OCI-LY3 (cell line): ENCODE measurements at regions not wholly inside any gene's neighbourhood (a gene's known extent, or its start where the extent isn't known, plus 50 kb on each side); places are given as distances from the start of the nearest gene placed in this dataset.

Experiments used
- H2AFZ ChIP-seq: fragments of 200-600, 300-600 bp; shearing (Covaris generic); 2 replicates; pipeline ENCODE4 v1.6.0; 2014; ENCODE audit warnings: antibody characterized with exemption, low read depth, low read length
- H3K27ac ChIP-seq: fragments of 200-600, 300-600 bp; sonication (generic); 2 replicates; pipeline ENCODE4 v1.5.1; 2014; ENCODE audit warnings: mild to moderate bottlenecking, low read length, moderate library complexity, mixed read lengths
- H3K27me3 ChIP-seq: fragments of 200-600, 300-600 bp; sonication (generic); 2 replicates; pipeline ENCODE4 v1.6.1; 2014; ENCODE audit warnings: low read depth, low read length, mixed read lengths
- H3K36me3 ChIP-seq: fragments of 200-600, 300-600 bp; sonication (generic); replicated peaks from 2 replicates; pipeline ENCODE3; 2014; ENCODE audit warnings: low read depth, low read length, mixed read lengths
- H3K4me1 ChIP-seq: fragments of 300-600, 200-600 bp; sonication (generic); 2 replicates; pipeline ENCODE4 v1.6.1; 2014; ENCODE audit warnings: low read length, mixed read lengths
- H3K4me2 ChIP-seq: fragments of 200-600, 300-600 bp; sonication (generic); 2 replicates; pipeline ENCODE4 v1.6.1; 2014; ENCODE audit warnings: low read length, mixed read lengths
- H3K4me3 ChIP-seq: fragments of 300-600, 200-600 bp; sonication (generic); 2 replicates; pipeline ENCODE4 v1.5.1; 2014; ENCODE audit warnings: antibody characterized with exemption, mild to moderate bottlenecking, low read length, moderate library complexity
- H3K79me2 ChIP-seq: fragments of 300-600, 200-600 bp; shearing (Covaris generic); 2 replicates; pipeline ENCODE4 v1.6.1; 2014; ENCODE audit warnings: mild to moderate bottlenecking, low read length, mixed read lengths
- H3K9ac ChIP-seq: fragments of 300-600, 200-600 bp; shearing (Covaris generic); 2 replicates; pipeline ENCODE4 v1.6.0; 2014; ENCODE audit warnings: mild to moderate bottlenecking, low read length, moderate library complexity
- H3K9me3 ChIP-seq: fragments of 200-600, 300-600 bp; shearing (Covaris generic); 2 replicates; pipeline ENCODE4 v1.6.1; 2014; ENCODE audit warnings: low read length, mixed read lengths; ENCODE audit not compliant: insufficient read depth
- H4K20me1 ChIP-seq: fragments of 200-600, 300-600 bp; sonication (generic); 2 replicates; pipeline ENCODE4 v1.6.1; 2016; ENCODE audit warnings: low read length, mixed read lengths; ENCODE audit not compliant: insufficient read depth
- EZH2phosphoT487 ChIP-seq: fragments of 200-600 bp; shearing (Covaris generic); IDR thresholded peaks from 2 replicates; pipeline ENCODE4 v1.6.1; 2018; ENCODE audit warnings: antibody characterized with exemption, mixed run types, low read depth
- TF ChIP-seq, protein P1 (sequence below): fragments of 200-600, 300-600 bp; sonication (generic); IDR thresholded peaks from 2 replicates; pipeline ENCODE4 v1.5.1; 2014; ENCODE audit warnings: antibody characterized with exemption, low read length, low read depth

- Histone ChIP-seq H3K27me3 (no peaks in the 10 kb centered on the region), H3K36me3 (no peaks in the 10 kb centered on the region), H3K9me3 (0 out of 2 replicates have a peak, but pooled peaks cover 6% of the 10 kb centered on the region), H3K79me2 (no peaks in the 10 kb centered on the region), H3K4me2 (peak overlapping the region; percentile 33), H3K27ac (no peak overlapping the region), H4K20me1 (no peaks in the 10 kb centered on the region), H3K4me3 (no peak overlapping the region), H3K9ac (no peak overlapping the region), H3K4me1 (peaks cover 12% of the 10 kb centered on the region), H2AFZ (peak overlapping the region; percentile 28; the same call in 1 of the 2 replicates)
- TF ChIP-seq, protein P1, sequence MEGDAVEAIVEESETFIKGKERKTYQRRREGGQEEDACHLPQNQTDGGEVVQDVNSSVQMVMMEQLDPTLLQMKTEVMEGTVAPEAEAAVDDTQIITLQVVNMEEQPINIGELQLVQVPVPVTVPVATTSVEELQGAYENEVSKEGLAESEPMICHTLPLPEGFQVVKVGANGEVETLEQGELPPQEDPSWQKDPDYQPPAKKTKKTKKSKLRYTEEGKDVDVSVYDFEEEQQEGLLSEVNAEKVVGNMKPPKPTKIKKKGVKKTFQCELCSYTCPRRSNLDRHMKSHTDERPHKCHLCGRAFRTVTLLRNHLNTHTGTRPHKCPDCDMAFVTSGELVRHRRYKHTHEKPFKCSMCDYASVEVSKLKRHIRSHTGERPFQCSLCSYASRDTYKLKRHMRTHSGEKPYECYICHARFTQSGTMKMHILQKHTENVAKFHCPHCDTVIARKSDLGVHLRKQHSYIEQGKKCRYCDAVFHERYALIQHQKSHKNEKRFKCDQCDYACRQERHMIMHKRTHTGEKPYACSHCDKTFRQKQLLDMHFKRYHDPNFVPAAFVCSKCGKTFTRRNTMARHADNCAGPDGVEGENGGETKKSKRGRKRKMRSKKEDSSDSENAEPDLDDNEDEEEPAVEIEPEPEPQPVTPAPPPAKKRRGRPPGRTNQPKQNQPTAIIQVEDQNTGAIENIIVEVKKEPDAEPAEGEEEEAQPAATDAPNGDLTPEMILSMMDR: no peak
- no peak for TF ChIP-seq EZH2phosphoT487
Observed at GRCh38 chr4:123976285-123976684, 579.7 kb downstream of the SPRY1 start.

- no peak overlapping the region for H2AFZ ChIP-seq
- H3K4me3 ChIP-seq: no peak overlapping the region
- no peaks in the 10 kb centered on the region for H3K79me2 ChIP-seq
- H4K20me1 ChIP-seq: no peaks in the 10 kb centered on the region
- no peak for TF ChIP-seq EZH2phosphoT487
- TF ChIP-seq, protein P1: no peak
- no peaks in the 10 kb centered on the region for H3K27me3 ChIP-seq
- H3K9ac ChIP-seq: no peak overlapping the region
- H3K36me3 ChIP-seq: no peaks in the 10 kb centered on the region
- H3K27ac ChIP-seq: no peak overlapping the region
- H3K4me1 ChIP-seq: peaks cover 12% of the 10 kb centered on the region
- 0 out of 2 replicates have a peak, but pooled peaks cover 6% of the 10 kb centered on the region for H3K9me3 ChIP-seq
- H3K4me2 ChIP-seq: peak overlapping the region; percentile 33; the same call in 1 of the 2 replicates
Observed at GRCh38 chr4:123976819-123977218, 580.2 kb downstream of the SPRY1 start.

DNA sequence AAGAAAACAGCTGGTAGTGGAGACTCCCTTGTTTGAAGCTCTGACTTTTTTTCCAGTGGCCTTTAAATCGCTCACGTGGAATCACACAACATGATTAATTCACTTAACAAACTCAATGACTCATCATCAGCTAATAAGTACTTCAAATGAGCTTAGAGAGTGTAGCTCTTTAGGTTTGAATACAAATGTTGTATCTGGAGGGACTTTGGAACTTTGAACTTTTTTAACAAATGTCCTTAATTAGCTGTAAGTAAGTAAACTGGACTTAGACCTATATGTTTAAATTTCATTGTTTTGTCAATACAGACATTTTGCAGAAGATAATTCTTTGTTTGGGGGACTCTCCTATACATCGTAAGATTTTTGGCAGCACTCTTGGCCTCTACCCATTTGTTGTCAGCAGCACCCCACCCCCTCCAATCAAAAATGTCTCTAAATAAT, 581.1 kb downstream of the SPRY1 start:
- Histone ChIP-seq H3K27ac (no peak overlapping the region), H3K36me3 (no peaks in the 10 kb centered on the region), H3K9ac (no peak overlapping the region), H3K27me3 (no peaks in the 10 kb centered on the region), H4K20me1 (no peaks in the 10 kb centered on the region), H3K4me1 (peaks cover 12% of the 10 kb centered on the region), H3K4me3 (no peak overlapping the region), H3K9me3 (0 out of 2 replicates have a peak, but pooled peaks cover 6% of the 10 kb centered on the region), H3K4me2 (no peak overlapping the region), H2AFZ (no peak overlapping the region), H3K79me2 (no peaks in the 10 kb centered on the region)
- TF ChIP-seq EZH2phosphoT487: no peak
- TF ChIP-seq, protein P1: no peak

DNA sequence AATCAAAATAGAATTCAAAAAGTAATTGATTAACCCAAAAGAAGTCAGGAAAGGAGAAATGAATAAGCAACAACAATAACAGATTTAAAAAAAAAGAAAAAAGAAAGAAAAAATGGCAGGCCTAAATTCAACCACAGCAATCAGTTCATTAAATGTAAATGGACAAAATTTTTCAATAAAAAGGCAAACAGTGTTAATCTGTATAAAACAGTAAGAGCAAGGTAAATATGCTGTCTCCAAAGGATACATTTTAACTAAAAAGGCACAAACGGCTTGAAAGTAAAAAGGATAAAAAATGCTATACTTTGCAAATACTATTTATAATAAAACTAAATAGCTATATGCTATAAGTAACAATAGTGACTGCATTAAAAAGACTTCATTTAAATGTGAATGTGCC, 582.0 kb downstream of the SPRY1 start:
- Histone ChIP-seq H3K9ac (no peak overlapping the region), H3K4me3 (no peak overlapping the region), H3K9me3 (0 out of 2 replicates have a peak, but pooled peaks cover 6% of the 10 kb centered on the region), H3K4me2 (no peak overlapping the region), H3K79me2 (no peaks in the 10 kb centered on the region), H2AFZ (no peak overlapping the region), H3K4me1 (peaks cover 12% of the 10 kb centered on the region), H3K27ac (no peak overlapping the region), H3K36me3 (no peaks in the 10 kb centered on the region), H4K20me1 (no peaks in the 10 kb centered on the region), H3K27me3 (no peaks in the 10 kb centered on the region)
- TF ChIP-seq, protein P1: no peak
- TF ChIP-seq EZH2phosphoT487: no peak
